HepG2 (cell line): ENCODE measurements at regions not wholly inside any gene's neighbourhood (a gene's known extent, or its start where the extent isn't known, plus 50 kb on each side); places are given as distances from the start of the nearest gene placed in this dataset.

Source experiments
- ATAC-seq: fragments of 200-7000 bp; cut with Tn5 transposase; 3 replicates; pipeline ENCODE4 v1.9.1; 2020; ENCODE audit warnings: mild to moderate bottlenecking, moderate library complexity
- BruUV-seq: library from RNA; stranded (reverse); fragments of 400-500 nt; replicated peaks from 2 replicates; lab custom pipeline; 2021; lab: Mats Ljungman, UMichigan
- CTCF ChIA-PET: fragments of 300-600 bp; formaldehyde crosslinking; extraction: SDS; loops from one replicate; lab custom pipeline; 2021; ENCODE audit warnings: low total read pairs, inconsistent platforms, low intra/inter-chr PET ratio; lab: Yijun Ruan, JAX
- POLR2A ChIA-PET: fragments of 350-600 bp; sonication (Branson Sonifier 250); formaldehyde crosslinking; loops from one replicate; lab custom pipeline; 2020; ENCODE audit warnings: antibody characterized with exemption, inconsistent platforms; lab: Yijun Ruan, JAX
- DNase-seq: peaks from one replicate; pipeline ENCODE4 v3.0.0-alpha.2; 2015; ENCODE audit warnings: low spot score
- FAIRE-seq: peaks from 3 replicates; lab custom pipeline; 2011; peaks lifted over from hg19 to GRCh38; lab: Jason Lieb, UNC
- H2AFZ ChIP-seq: one replicate; pipeline ENCODE4 v1.6.1; 2011; ENCODE audit warnings: low read length, inconsistent platforms
- H3K27ac ChIP-seq: fragments of 300-600 bp; 3 replicates; pipeline ENCODE4 v1.8.0; 2011; ENCODE audit warnings: mixed run types, mild to moderate bottlenecking, mixed read lengths, low read length, inconsistent platforms; ENCODE audit not compliant: insufficient read depth; ENCODE audit errors: extremely low read length
- H3K27me3 ChIP-seq, 2 experiments: fragments of 200-600 bp in 1 of 2; 2 replicates in 1 of 2; 3 replicates in 1 of 2; pipeline versions ENCODE4 v1.6.0 to v1.8.0; 2011; ENCODE audit warnings: low read length in 2 of 2, mild to moderate bottlenecking in 2 of 2, moderate library complexity in 2 of 2, inconsistent platforms in 1 of 2; ENCODE audit not compliant: insufficient read depth in 2 of 2, control insufficient read depth in 1 of 2
- H3K36me3 ChIP-seq, 2 experiments: fragments of 200-600 bp in 1 of 2; replicated peaks in 1 of 2; 2 replicates in 1 of 2; 3 replicates in 1 of 2; pipeline versions ENCODE4 v1.5.1 to v1.8.0; 2011; ENCODE audit warnings: low read length in 2 of 2, inconsistent platforms in 1 of 2; ENCODE audit not compliant: insufficient read depth in 2 of 2, control insufficient read depth in 1 of 2
- H3K4me1 ChIP-seq: 2 replicates; pipeline ENCODE4 v1.5.1; 2012; ENCODE audit warnings: low read length, inconsistent platforms; ENCODE audit not compliant: insufficient read depth
- H3K4me2 ChIP-seq: 2 replicates; pipeline ENCODE4 v1.6.0; 2011; ENCODE audit warnings: low read depth, low read length, inconsistent platforms
- H3K4me3 ChIP-seq, 3 experiments: fragments of 200-600 bp in 1 of 3; sonication (generic), shearing (Covaris generic) in 1 of 3; replicated peaks in 1 of 3; 2 replicates each; pipeline ENCODE4 v1.5.1; 2011 to 2016; ENCODE audit warnings: low read length in 3 of 3, inconsistent platforms in 2 of 3, low read depth in 2 of 3, mild to moderate bottlenecking in 2 of 3, control low read depth in 1 of 3, mixed read lengths in 1 of 3; ENCODE audit not compliant: insufficient read depth in 1 of 3
- H3K79me2 ChIP-seq: one replicate; pipeline ENCODE4 v1.6.1; 2011; ENCODE audit warnings: low read length, inconsistent platforms; ENCODE audit not compliant: insufficient read depth
- H3K9ac ChIP-seq: 2 replicates; pipeline ENCODE4 v1.6.0; 2011; ENCODE audit warnings: mild to moderate bottlenecking, low read depth, low read length, inconsistent platforms; ENCODE audit not compliant: insufficient read depth
- H3K9me3 ChIP-seq: 2 replicates; pipeline ENCODE4 v1.5.1; 2012; ENCODE audit warnings: mild to moderate bottlenecking, low read length
- H4K20me1 ChIP-seq: 2 replicates; pipeline ENCODE4 v1.6.0; 2011; ENCODE audit warnings: inconsistent platforms, mild to moderate bottlenecking, low read length, moderate library complexity; ENCODE audit not compliant: insufficient read depth
- ZHX1 ChIP-seq: sonication (generic); formaldehyde crosslinking; IDR thresholded peaks from 2 replicates; pipeline ENCODE4 v1.8.1; 2022; ENCODE audit warnings: low read depth, mild to moderate bottlenecking, missing genetic modification reagents
- ZNF17 ChIP-seq: sonication (generic); formaldehyde crosslinking; IDR thresholded peaks from 2 replicates; pipeline ENCODE4 v1.5.0; 2020; ENCODE audit warnings: mild to moderate bottlenecking, missing genetic modification reagents
- ZNF263 ChIP-seq: sonication (generic); formaldehyde crosslinking; IDR thresholded peaks from 2 replicates; pipeline ENCODE4 v1.4.0; 2020; ENCODE audit warnings: missing genetic modification reagents
- ZNF512 ChIP-seq: sonication (generic); formaldehyde crosslinking; IDR thresholded peaks from 2 replicates; pipeline ENCODE4 v1.4.0; 2020; ENCODE audit warnings: mild to moderate bottlenecking, missing genetic modification reagents
- WGBS: methylation state at CpG from one replicate; pipeline ENCODE4 v1.1.6; 2017; ENCODE audit warnings: low lambda C conversion rate; 5-methylcytosine and 5-hydroxymethylcytosine counted together
- in situ Hi-C: cut with HindIII; loops from 2 replicates; pipeline ENCODE4 v1.10.0; 2017; ENCODE audit warnings: low pct_unique_long_range_greater_than_20kb; ENCODE audit not compliant: extremely low pct_ligation_motif_present
- intact Hi-C: fragments of 100-400 bp; cut with micrococcal nuclease; formaldehyde crosslinking; loops from one replicate; pipeline ENCODE4 v1.10.0; 2022; ENCODE audit not compliant: unreplicated experiment

- TF ChIP-seq ZHX1 (CRISPR knock-in tag), result no peak
- no peak for TF ChIP-seq ZNF512 (CRISPR knock-in tag)
Observed at GRCh38 chr16:80403894-80404293, 136.9 kb upstream of the DYNLRB2 start (continued).

- no TSS peak for BruUV-seq
- POLR2A ChIA-PET, result no interaction called here
- no peak overlapping the region for H3K27ac ChIP-seq
- CTCF ChIA-PET, result no interaction called here
- DNase-seq, result no peak
- no peak overlapping the region for H3K4me3 ChIP-seq
- no peaks in the 10 kb centered on the region for H3K79me2 ChIP-seq
- no peak overlapping the region for H3K9ac ChIP-seq
- no peak overlapping the region; the same call in 1 of the 2 replicates for H3K4me2 ChIP-seq
- peak; percentile 55 for ATAC-seq
- TF ChIP-seq ZNF263 (peak; percentile 56; the same call in 1 of the 2 replicates), ZNF17 (no peak)
- FAIRE-seq, result no peak
- H2AFZ ChIP-seq, result no peak overlapping the region
- in situ Hi-C loops, result no loop called here
- peaks cover 7% of the 10 kb centered on the region for H3K4me1 ChIP-seq
- intact Hi-C loops, result no loop called here
- 22% methylated on average over 5 of the region's 5 CpGs for WGBS
- H4K20me1 ChIP-seq, result no peaks in the 10 kb centered on the region
- peaks cover 0 to 4% of the 10 kb centered on the region in 2 experiments; a peak in 1 of 5 replicates for H3K27me3 ChIP-seq
- no peaks in the 10 kb centered on the region for H3K36me3 ChIP-seq
- 0 out of 2 replicates have a peak, but pooled peaks cover 3% of the 10 kb centered on the region for H3K9me3 ChIP-seq
Observed at GRCh38 chr16:80390871-80391489, 149.8 kb upstream of the DYNLRB2 start.
